Esophagus muscularis mucosa (tissue), 4 donors: ENCODE measurements at regions not wholly inside any gene's neighbourhood (a gene's known extent, or its start where the extent isn't known, plus 50 kb on each side); places are given as distances from the start of the nearest gene placed in this dataset.

Experiments
- CTCF ChIP-seq, 3 experiments: fragments of 200-600 bp in 2 of 3; fragments of 450-650 bp in 1 of 3; sonication (generic) in 2 of 3; IDR thresholded peaks; one replicate each; pipeline ENCODE4 v1.5.1; 2017 to 2019; ENCODE audit warnings: antibody characterized with exemption in 3 of 3, mild to moderate bottlenecking in 2 of 3, moderate library complexity in 1 of 3
- EP300 ChIP-seq: sonication (generic); formaldehyde crosslinking; IDR thresholded peaks from one replicate; pipeline ENCODE4 v1.6.1; 2017; ENCODE audit warnings: antibody characterized with exemption
- POLR2A ChIP-seq: fragments of 450-650 bp; IDR thresholded peaks from one replicate; pipeline ENCODE4 v1.6.1; 2017; ENCODE audit warnings: antibody characterized with exemption, moderate library complexity, mild to moderate bottlenecking, low read depth
- POLR2AphosphoS5 ChIP-seq, 2 donors: sonication (generic); formaldehyde crosslinking; IDR thresholded peaks; one replicate each; pipeline ENCODE4 v1.6.1; 2017; ENCODE audit warnings: antibody characterized with exemption in 2 of 2

- TF ChIP-seq CTCF (IDR thresholded peaks at IDR 0.05) = no peak
- TF ChIP-seq POLR2A = no peak
- no peak for TF ChIP-seq EP300
- no peak for TF ChIP-seq POLR2AphosphoS5 (IDR thresholded peaks at IDR 0.05)
Measured at GRCh38 chr7:50959991-50960390, 177.3 kb upstream of the GRB10 start.
